ENCODE measurements at regions not wholly inside any gene's neighbourhood (a gene's known extent, or its start where the extent isn't known, plus 50 kb on each side); places are given as distances from the start of the nearest gene placed in this dataset.
A peak's percentile ranks its signal among the peaks of the same experiment; 100 is the strongest.

DNA sequence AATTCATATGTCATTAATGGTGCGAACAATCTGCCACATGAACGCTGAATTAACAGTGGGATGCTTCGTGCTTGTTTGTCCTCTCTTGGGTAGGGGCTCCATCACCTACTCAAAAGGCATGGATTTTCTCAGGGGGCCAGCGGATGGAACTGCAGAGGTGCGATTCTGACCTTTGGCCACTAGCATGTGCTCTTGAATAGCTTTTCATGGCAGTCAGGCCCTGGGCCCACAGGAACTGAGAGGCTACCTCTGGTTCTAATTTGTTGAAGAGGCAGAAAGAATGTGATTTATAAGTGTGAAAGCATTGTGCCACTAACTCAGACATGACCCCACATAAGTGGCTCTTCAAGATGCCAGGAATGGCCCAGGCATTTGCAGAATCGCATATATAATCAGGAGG, 283.2 kb downstream of the INSIG2 start:
- TF ChIP-seq, protein P1, sequence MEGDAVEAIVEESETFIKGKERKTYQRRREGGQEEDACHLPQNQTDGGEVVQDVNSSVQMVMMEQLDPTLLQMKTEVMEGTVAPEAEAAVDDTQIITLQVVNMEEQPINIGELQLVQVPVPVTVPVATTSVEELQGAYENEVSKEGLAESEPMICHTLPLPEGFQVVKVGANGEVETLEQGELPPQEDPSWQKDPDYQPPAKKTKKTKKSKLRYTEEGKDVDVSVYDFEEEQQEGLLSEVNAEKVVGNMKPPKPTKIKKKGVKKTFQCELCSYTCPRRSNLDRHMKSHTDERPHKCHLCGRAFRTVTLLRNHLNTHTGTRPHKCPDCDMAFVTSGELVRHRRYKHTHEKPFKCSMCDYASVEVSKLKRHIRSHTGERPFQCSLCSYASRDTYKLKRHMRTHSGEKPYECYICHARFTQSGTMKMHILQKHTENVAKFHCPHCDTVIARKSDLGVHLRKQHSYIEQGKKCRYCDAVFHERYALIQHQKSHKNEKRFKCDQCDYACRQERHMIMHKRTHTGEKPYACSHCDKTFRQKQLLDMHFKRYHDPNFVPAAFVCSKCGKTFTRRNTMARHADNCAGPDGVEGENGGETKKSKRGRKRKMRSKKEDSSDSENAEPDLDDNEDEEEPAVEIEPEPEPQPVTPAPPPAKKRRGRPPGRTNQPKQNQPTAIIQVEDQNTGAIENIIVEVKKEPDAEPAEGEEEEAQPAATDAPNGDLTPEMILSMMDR (IDR thresholded peaks at IDR 0.05) = peak in 2 of 6 experiments; percentile 8 to 9
- no peak for TF ChIP-seq POLR2A (IDR thresholded peaks at IDR 0.05)

Measured in adrenal gland (tissue), 5 donors.